AG09319 (cell line): ENCODE measurements at regions not wholly inside any gene's neighbourhood (a gene's known extent, or its start where the extent isn't known, plus 50 kb on each side); places are given as distances from the start of the nearest gene placed in this dataset.

ENCODE experiments used
- DNase-seq: peaks from one replicate; pipeline ENCODE4 v3.0.0-alpha.2; 2010; ENCODE audit warnings: low read depth; ENCODE audit errors: extremely low read depth
- CTCF ChIP-seq: IDR thresholded peaks from 2 replicates; pipeline ENCODE4 v1.5.1; 2011; ENCODE audit warnings: low read depth, mild to moderate bottlenecking, inconsistent platforms, low read length, moderate library complexity

DNA sequence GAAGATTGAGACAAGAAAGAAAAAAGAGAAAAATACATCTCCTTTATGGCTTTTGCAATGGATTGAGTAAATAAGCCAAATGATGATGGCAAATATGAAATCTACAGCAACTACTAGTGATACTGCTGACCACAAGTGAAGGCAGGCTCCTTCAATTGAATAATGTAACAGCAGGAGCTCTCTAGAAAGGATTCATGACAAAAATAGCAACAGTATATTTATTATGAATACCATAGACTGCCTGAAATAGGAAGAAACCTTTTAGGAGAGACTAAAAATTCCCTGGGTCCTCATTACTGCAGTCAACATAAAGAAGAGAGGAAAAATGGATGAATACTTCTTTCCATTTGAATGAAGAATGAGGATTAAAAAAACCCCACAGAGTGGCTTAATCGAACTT lies 306.8 kb upstream of the ANXA10 start:
- no peak for TF ChIP-seq CTCF
- DNase-seq = no peak

DNA sequence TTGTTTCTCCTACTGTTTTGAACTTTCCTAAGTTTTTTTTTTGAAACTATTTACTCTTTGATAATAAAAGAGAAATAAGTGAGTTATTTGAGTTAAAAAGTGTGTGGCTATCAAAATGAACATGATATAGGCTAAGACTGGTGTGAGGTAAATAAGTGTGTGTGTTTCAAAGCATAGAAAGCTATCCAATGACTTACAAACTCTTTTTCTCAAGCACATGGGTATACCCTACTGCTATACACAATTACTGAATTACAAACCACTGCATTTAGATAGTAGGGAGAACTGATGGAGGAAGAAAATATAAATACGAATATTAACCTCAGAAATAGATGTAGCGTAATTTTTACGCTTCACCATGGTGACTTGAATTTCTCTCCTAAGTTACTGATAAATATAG lies 305.8 kb upstream of the ANXA10 start:
- TF ChIP-seq CTCF = no peak

GRCh38 chr4:167787231-167787630 lies 305.1 kb upstream of the ANXA10 start:
- DNase-seq = no peak
- no peak for TF ChIP-seq CTCF

More for the DNA sequence above, 305.8 kb upstream of the ANXA10 start:
- no peak for DNase-seq

- TF ChIP-seq CTCF = no peak
- no peak for DNase-seq
Measured at GRCh38 chr4:167802463-167803212, 289.7 kb upstream of the ANXA10 start.

- no peak for DNase-seq
- TF ChIP-seq CTCF = no peak
Measured at GRCh38 chr4:167811958-167812357, 280.4 kb upstream of the ANXA10 start.

DNA sequence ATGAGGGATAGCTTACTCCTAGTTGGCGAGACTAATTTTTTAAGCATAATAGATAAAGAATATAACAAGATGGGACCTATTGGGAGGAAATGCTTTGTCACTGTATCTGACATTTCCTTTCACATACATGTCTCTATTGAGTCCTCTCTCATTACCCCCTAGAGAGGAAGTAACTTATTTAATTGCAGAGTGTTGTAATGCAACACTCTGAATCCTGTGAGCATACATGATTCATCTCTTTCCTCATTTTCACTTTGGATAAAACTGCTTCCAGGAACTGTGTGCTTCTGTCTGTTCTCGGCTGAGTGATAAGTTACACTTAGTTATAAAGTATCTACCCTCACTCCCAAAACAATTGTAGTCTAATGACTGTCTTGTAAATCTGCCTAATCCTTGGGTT lies 266.1 kb upstream of the ANXA10 start:
- no peak for TF ChIP-seq CTCF
- no peak for DNase-seq

DNA sequence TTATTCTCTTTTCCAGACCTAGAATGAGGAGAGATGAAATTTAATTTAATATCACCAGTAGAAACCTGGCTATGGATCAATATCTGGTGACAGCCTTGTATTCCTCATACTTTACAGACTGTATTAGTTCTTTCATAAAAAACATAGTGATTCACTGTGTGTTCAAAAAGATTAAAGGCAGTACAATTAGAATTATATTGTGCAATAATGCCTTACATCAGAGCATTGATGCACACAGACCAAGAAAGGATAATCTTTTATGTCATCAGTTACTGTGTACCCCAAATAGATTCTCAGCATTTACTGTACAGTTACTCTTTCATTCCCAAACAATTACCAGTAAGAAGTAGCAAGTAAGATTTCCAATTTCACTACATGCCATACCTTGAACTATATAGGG lies 260.5 kb upstream of the ANXA10 start:
- no peak for TF ChIP-seq CTCF

More for the DNA sequence above, 260.5 kb upstream of the ANXA10 start:
- no peak for DNase-seq
